K562 (cell line): ENCODE measurements at regions not wholly inside any gene's neighbourhood (a gene's known extent, or its start where the extent isn't known, plus 50 kb on each side); places are given as distances from the start of the nearest gene placed in this dataset.

Experiments
- ATAC-seq: fragments of 200-7000 bp; cut with Tn5 transposase; 3 replicates; pipeline ENCODE4 v1.9.1; 2020; ENCODE audit warnings: moderate library complexity
- BruUV-seq: library from RNA; stranded (reverse); fragments of 400-500 nt; replicated peaks from 2 replicates; lab custom pipeline; 2021; lab: Mats Ljungman, UMichigan
- CTCF ChIA-PET: fragments of 300-600 bp; formaldehyde crosslinking; extraction: SDS; loops from one replicate; lab custom pipeline; 2021; ENCODE audit warnings: low intra/inter-chr PET ratio; lab: Yijun Ruan, JAX
- POLR2A ChIA-PET: fragments of 300-600, 350-650 bp; sonication (Branson Sonifier 250); formaldehyde crosslinking; extraction: SDS; loops from one replicate; lab custom pipeline; 2021; ENCODE audit warnings: antibody characterized with exemption, inconsistent platforms; lab: Yijun Ruan, JAX
- DNase-seq, 4 experiments: peaks; one replicate each; pipeline versions ENCODE4 v3.0.0 to v3.0.0-alpha.2; 2011 to 2018; ENCODE audit warnings: low spot score in 3 of 4, mixed read lengths in 3 of 4; ENCODE audit errors: extremely low read depth in 1 of 4
- FAIRE-seq: peaks from 2 replicates; lab custom pipeline; 2011; peaks lifted over from hg19 to GRCh38; lab: Jason Lieb, UNC
- H2AFZ ChIP-seq: 2 replicates; pipeline ENCODE4 v1.6.0; 2011; ENCODE audit warnings: low read depth, low read length, control low read depth, inconsistent platforms
- H3K27ac ChIP-seq: fragments of 200-600 bp; 3 replicates; pipeline ENCODE4 v1.8.0; 2011; ENCODE audit warnings: low read depth, mild to moderate bottlenecking, control low read depth, inconsistent platforms, low read length, moderate library complexity, mixed read lengths; ENCODE audit errors: extremely low read depth
- H3K27me3 ChIP-seq, 2 experiments: fragments of 300-600 bp in 1 of 2; 2 replicates in 1 of 2; 3 replicates in 1 of 2; pipeline versions ENCODE4 v1.6.0 to v1.8.0; 2011; ENCODE audit warnings: inconsistent platforms in 2 of 2, low read length in 2 of 2, mild to moderate bottlenecking in 1 of 2, mixed read lengths in 1 of 2, moderate library complexity in 1 of 2; ENCODE audit not compliant: control insufficient read depth in 2 of 2, insufficient read depth in 2 of 2
- H3K36me3 ChIP-seq: fragments of 300-600 bp; 3 replicates; pipeline ENCODE4 v1.8.0; 2011; ENCODE audit warnings: mild to moderate bottlenecking, low read length, inconsistent platforms; ENCODE audit not compliant: control insufficient read depth, insufficient read depth
- H3K4me1 ChIP-seq, 2 experiments: fragments of 200-600 bp in 1 of 2; replicated peaks in 1 of 2; 2 replicates in 1 of 2; 3 replicates in 1 of 2; pipeline versions ENCODE4 v1.5.1 to v1.8.0; 2011; ENCODE audit warnings: inconsistent platforms in 2 of 2, low read length in 2 of 2, mild to moderate bottlenecking in 1 of 2, mixed read lengths in 1 of 2, moderate library complexity in 1 of 2; ENCODE audit not compliant: control insufficient read depth in 2 of 2, insufficient read depth in 2 of 2
- H3K4me2 ChIP-seq: 2 replicates; pipeline ENCODE4 v1.6.1; 2011; ENCODE audit warnings: low read length, control low read depth, inconsistent platforms, mixed read lengths; ENCODE audit not compliant: insufficient read depth
- H3K4me3 ChIP-seq: fragments of 200-600 bp; sonication (generic), shearing (Covaris generic); 2 replicates; pipeline ENCODE4 v1.5.1; 2016; ENCODE audit warnings: control low read depth, inconsistent platforms
- H3K79me2 ChIP-seq: fragments of 200-600 bp; 3 replicates; pipeline ENCODE4 v1.8.0; 2011; ENCODE audit warnings: low read length, inconsistent platforms; ENCODE audit not compliant: control insufficient read depth, insufficient read depth
- H3K9ac ChIP-seq, 2 experiments: 2 replicates each; pipeline versions ENCODE4 v1.6.0 to v1.6.1; 2011; ENCODE audit warnings: low read depth in 2 of 2, low read length in 2 of 2, control low read depth in 1 of 2, inconsistent platforms in 1 of 2, mild to moderate bottlenecking in 1 of 2, mixed read lengths in 1 of 2; ENCODE audit not compliant: insufficient read depth in 1 of 2
- H3K9me1 ChIP-seq: one replicate; pipeline ENCODE4 v1.6.0; 2011; ENCODE audit warnings: inconsistent platforms, mild to moderate bottlenecking, low read length, moderate library complexity; ENCODE audit not compliant: control insufficient read depth, insufficient read depth
- H3K9me3 ChIP-seq: replicated peaks from 2 replicates; pipeline ENCODE4 v1.5.1; 2011; ENCODE audit warnings: low read depth, low read length, inconsistent platforms; ENCODE audit not compliant: control insufficient read depth, insufficient read depth
- H4K20me1 ChIP-seq: replicated peaks from 2 replicates; pipeline ENCODE4 v1.6.1; 2011; ENCODE audit warnings: low read length, inconsistent platforms, mixed read lengths; ENCODE audit not compliant: control insufficient read depth, insufficient read depth
- EWSR1 ChIP-seq: fragments of 450-650 bp; IDR thresholded peaks from 2 replicates; pipeline ENCODE4 v1.6.1; 2018; ENCODE audit warnings: borderline replicate concordance, mild to moderate bottlenecking, low read depth, moderate library complexity; ENCODE audit not compliant: partially characterized antibody
- FOS ChIP-seq: IDR thresholded peaks from 3 replicates; pipeline ENCODE4 v1.6.1; 2011; ENCODE audit not compliant: insufficient read length; ENCODE audit errors: extremely low read depth
- MAX ChIP-seq: sonication (generic); formaldehyde crosslinking; IDR thresholded peaks from 2 replicates; pipeline ENCODE4 v1.9.0; 2022; ENCODE audit warnings: mild to moderate bottlenecking, missing genetic modification reagents
- MITF ChIP-seq: IDR thresholded peaks from 2 replicates; pipeline ENCODE4 v1.6.1; 2014; ENCODE audit warnings: antibody characterized with exemption
- NFIC ChIP-seq: fragments of 450-650 bp; IDR thresholded peaks from 2 replicates; pipeline ENCODE4 v1.6.1; 2017; ENCODE audit warnings: mild to moderate bottlenecking, inconsistent platforms
- NUFIP1 ChIP-seq: fragments of 450-650 bp; IDR thresholded peaks from 2 replicates; pipeline ENCODE4 v1.6.1; 2018; ENCODE audit not compliant: partially characterized antibody
- POLR2AphosphoS5 ChIP-seq: IDR thresholded peaks from 2 replicates; pipeline ENCODE4 v1.6.1; 2011; ENCODE audit warnings: mild to moderate bottlenecking, low read depth, low read length, moderate library complexity; ENCODE audit not compliant: control insufficient read depth, insufficient read depth
- RBM34 ChIP-seq: fragments of 200-400 bp; formaldehyde crosslinking; IDR thresholded peaks from 2 replicates; pipeline ENCODE4 v1.6.1; 2018; ENCODE audit warnings: low read length, borderline replicate concordance; ENCODE audit not compliant: insufficient read depth
- SETDB1 ChIP-seq: IDR thresholded peaks from one replicate; pipeline ENCODE4 v1.6.1; 2012; ENCODE audit warnings: low read length, control low read depth, inconsistent platforms
- USF1 ChIP-seq: sonication (generic); formaldehyde crosslinking; IDR thresholded peaks from 2 replicates; pipeline ENCODE4 v1.9.0; 2022; ENCODE audit warnings: mild to moderate bottlenecking, missing genetic modification reagents
- ZBTB26 ChIP-seq: fragments of 450-650 bp; formaldehyde crosslinking; IDR thresholded peaks from 2 replicates; pipeline ENCODE4 v1.4.0; 2022; ENCODE audit warnings: missing genetic modification characterization
- ZNF232 ChIP-seq: sonication (generic); formaldehyde crosslinking; IDR thresholded peaks from 2 replicates; pipeline ENCODE4 v1.8.0; 2022; ENCODE audit warnings: mild to moderate bottlenecking, missing genetic modification reagents
- WGBS: fragments of 100-300 bp; shearing (Covaris generic); methylation state at CpG from one replicate; pipeline ENCODE4 v1.1.6; 2016; ENCODE audit warnings: low coverage, mixed read lengths; ENCODE audit not compliant: insufficient coverage; ENCODE audit errors: missing lambda C conversion rate; 5-methylcytosine and 5-hydroxymethylcytosine counted together
- in situ Hi-C: fragments of 300-500 bp; cut with MboI; formaldehyde crosslinking; loops from 4 replicates; pipeline ENCODE4 v1.15.0; 2018; ENCODE audit warnings: inconsistent platforms, mixed read lengths
- intact Hi-C: fragments of 100-400 bp; cut with micrococcal nuclease; formaldehyde crosslinking; loops from 2 replicates; pipeline ENCODE4 v1.14.2; 2022

GRCh38 chr6:54010340-54011276 is 100.6 kb upstream of the MLIP start (continued):
- no peak for TF ChIP-seq USF1 (CRISPR knock-in tag)
- TF ChIP-seq NUFIP1, result no peak

GRCh38 chr6:54011277-54011648 is 100.0 kb upstream of the MLIP start:
- H2AFZ ChIP-seq, result no peak overlapping the region
- no peak overlapping the region for H3K4me2 ChIP-seq
- no peaks in the 10 kb centered on the region for H3K4me1 ChIP-seq
- BruUV-seq, result no TSS peak
- H3K27ac ChIP-seq, result no peak overlapping the region
- no peaks in the 10 kb centered on the region for H3K36me3 ChIP-seq
- ChIA-PET POLR2A (no interaction called here), CTCF (no interaction called here)
- H4K20me1 ChIP-seq, result no peaks in the 10 kb centered on the region
- TF ChIP-seq POLR2AphosphoS5 (no peak), MAX (CRISPR knock-in tag) (no peak), MITF (no peak), ZBTB26 (CRISPR knock-in tag) (no peak), RBM34 (no peak), FOS (no peak), SETDB1 (no peak), EWSR1 (no peak), ZNF232 (no peak), NFIC (no peak)
- no peaks in the 10 kb centered on the region for H3K79me2 ChIP-seq
- no peak overlapping the region for H3K4me3 ChIP-seq
- no peaks in the 10 kb centered on the region for H3K27me3 ChIP-seq
- ATAC-seq (no peak), FAIRE-seq (no peak), DNase-seq (no peak)
- 1% methylated on average over 5 of the region's 5 CpGs for WGBS
- intact Hi-C loops, result no loop called here
- H3K9ac ChIP-seq, result no peak overlapping the region
- no peaks in the 10 kb centered on the region for H3K9me3 ChIP-seq
- no peaks in the 10 kb centered on the region for H3K9me1 ChIP-seq
- in situ Hi-C loops, result no loop called here
